ENCODE measurements at regions not wholly inside any gene's neighbourhood (a gene's known extent, or its start where the extent isn't known, plus 50 kb on each side); places are given as distances from the start of the nearest gene placed in this dataset.

GRCh38 chr18:75154997-75155396 lies 53.9 kb downstream of the PTGR3 start:
- no peak overlapping the region for H2BK15ac ChIP-seq (replicated peaks; ENCODE audit: low read depth)
- no peak overlapping the region for H3K56ac ChIP-seq (ENCODE audit: low read length)
- H3K23ac ChIP-seq (ENCODE audit: low read length), result no peak overlapping the region
- no peaks in the 10 kb centered on the region for H3K27me3 ChIP-seq (ENCODE audit: insufficient read depth, low read length, poor library complexity)
- no peak overlapping the region for H3K9ac ChIP-seq (ENCODE audit: low read length)
- no peak for DNase-seq
- H3K27ac ChIP-seq (ENCODE audit: low read depth, low read length), result no peak overlapping the region
- no peak overlapping the region for H3K4me3 ChIP-seq (ENCODE audit: low read length)
- no peak overlapping the region for H3K4ac ChIP-seq (ENCODE audit: low read depth, low read length)
- H3K4me1 ChIP-seq (ENCODE audit: control insufficient read depth, low read depth, low read length), result peaks cover 6% of the 10 kb centered on the region
- no peak overlapping the region for H4K5ac ChIP-seq (ENCODE audit: low read length)
- H2AK5ac ChIP-seq (ENCODE audit: low read length), result no peak overlapping the region
- H3K36me3 ChIP-seq (ENCODE audit: control insufficient read depth, insufficient read depth, low read length), result no peaks in the 10 kb centered on the region
- H2BK5ac ChIP-seq (ENCODE audit: low read length), result no peak overlapping the region
- WGBS (ENCODE audit: extremely low coverage, insufficient coverage, low lambda C conversion rate), result no CpG with 5 or more reads among the region's 19 CpGs
- no peak overlapping the region for H4K8ac ChIP-seq (ENCODE audit: low read depth, low read length)
- no peak overlapping the region for H2BK120ac ChIP-seq (ENCODE audit: low read depth, low read length)
- no peaks in the 10 kb centered on the region for H3K79me2 ChIP-seq (ENCODE audit: control insufficient read depth, insufficient read depth, low read length)
- H3K4me2 ChIP-seq (ENCODE audit: low read length), result no peak overlapping the region
- no peaks in the 10 kb centered on the region for H3K79me1 ChIP-seq (ENCODE audit: low read length)
- no peak overlapping the region for H3K18ac ChIP-seq (ENCODE audit: low read length)

DNA sequence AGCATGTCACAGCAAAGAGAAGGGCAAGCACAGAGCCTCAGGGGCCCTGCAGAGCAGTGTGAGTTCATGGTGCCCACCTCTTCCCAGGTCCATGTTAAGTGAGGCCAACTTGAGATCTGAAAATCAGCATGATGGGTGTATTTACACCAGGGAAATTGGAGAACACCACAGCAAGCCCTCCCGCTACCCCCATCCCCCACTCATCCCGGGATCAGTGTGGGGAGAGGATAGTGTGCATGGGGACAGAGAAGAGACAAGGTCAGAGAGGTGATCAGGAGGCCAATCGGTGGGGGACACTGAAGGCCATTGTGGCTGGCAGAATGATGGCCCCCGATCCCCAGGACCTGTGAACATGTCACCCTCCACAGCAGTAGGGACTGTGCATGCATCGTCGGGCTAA lies 54.7 kb downstream of the PTGR3 start:
- H3K79me2 ChIP-seq (ENCODE audit: control insufficient read depth, insufficient read depth, low read length), result no peaks in the 10 kb centered on the region
- H2AK5ac ChIP-seq (ENCODE audit: low read length), result no peak overlapping the region
- no peak overlapping the region for H3K56ac ChIP-seq (ENCODE audit: low read length)
- H2BK120ac ChIP-seq (ENCODE audit: low read depth, low read length), result no peak overlapping the region
- H3K36me3 ChIP-seq (ENCODE audit: control insufficient read depth, insufficient read depth, low read length), result no peaks in the 10 kb centered on the region
- H3K4ac ChIP-seq (ENCODE audit: low read depth, low read length), result no peak overlapping the region
- H4K5ac ChIP-seq (ENCODE audit: low read length), result no peak overlapping the region
- H3K4me3 ChIP-seq (ENCODE audit: low read length), result no peak overlapping the region
- no peak overlapping the region for H3K9ac ChIP-seq (ENCODE audit: low read length)
- no peak overlapping the region for H3K4me2 ChIP-seq (ENCODE audit: low read length)
- no peak for DNase-seq
- no peaks in the 10 kb centered on the region for H3K27me3 ChIP-seq (ENCODE audit: insufficient read depth, low read length, poor library complexity)
- H2BK5ac ChIP-seq (ENCODE audit: low read length), result no peak overlapping the region
- no peak overlapping the region for H3K23ac ChIP-seq (ENCODE audit: low read length)
- H3K4me1 ChIP-seq (ENCODE audit: control insufficient read depth, low read depth, low read length), result peaks cover under 1% of the 10 kb centered on the region
- WGBS (ENCODE audit: extremely low coverage, insufficient coverage, low lambda C conversion rate), result no CpG with 5 or more reads among the region's 6 CpGs
- H3K27ac ChIP-seq (ENCODE audit: low read depth, low read length), result no peak overlapping the region
- no peaks in the 10 kb centered on the region for H3K79me1 ChIP-seq (ENCODE audit: low read length)
- H3K18ac ChIP-seq (ENCODE audit: low read length), result no peak overlapping the region
- H4K8ac ChIP-seq (ENCODE audit: low read depth, low read length), result no peak overlapping the region
- H2BK15ac ChIP-seq (replicated peaks; ENCODE audit: low read depth), result no peak overlapping the region

- no peak overlapping the region for H2BK120ac ChIP-seq (ENCODE audit: low read depth, low read length)
Observed at GRCh38 chr18:75143851-75144250, 65.1 kb downstream of the PTGR3 start.

DNA sequence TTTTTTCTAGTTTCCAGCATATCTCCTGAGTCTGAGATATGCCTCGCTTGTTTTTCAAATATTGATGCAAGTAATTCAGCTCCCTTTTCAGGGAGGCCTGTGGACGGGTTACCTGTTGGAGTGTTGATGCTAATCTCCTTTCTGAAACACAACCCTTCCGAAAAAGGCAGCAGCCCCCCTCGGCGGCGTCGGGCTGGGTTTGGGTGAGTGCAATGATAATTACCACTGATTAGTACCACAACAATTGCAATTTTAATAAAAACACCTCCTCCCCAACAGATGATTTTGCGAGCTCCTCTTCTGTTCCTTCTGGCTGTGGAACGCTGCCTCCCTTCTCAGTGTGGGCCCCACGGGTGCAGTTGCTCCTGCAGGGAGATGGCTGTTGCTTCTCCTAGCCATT lies 66.3 kb downstream of the PTGR3 start:
- Histone ChIP-seq H3K18ac (ENCODE audit: low read length) (no peak overlapping the region), H3K4me2 (ENCODE audit: low read length) (no peak overlapping the region), H3K79me2 (ENCODE audit: control insufficient read depth, insufficient read depth, low read length) (no peaks in the 10 kb centered on the region), H3K9ac (ENCODE audit: low read length) (no peak overlapping the region), H2BK15ac (replicated peaks; ENCODE audit: low read depth) (no peak overlapping the region), H3K79me1 (ENCODE audit: low read length) (no peaks in the 10 kb centered on the region), H3K4me3 (ENCODE audit: low read length) (no peak overlapping the region), H3K4me1 (ENCODE audit: control insufficient read depth, low read depth, low read length) (no peaks in the 10 kb centered on the region), H2AK5ac (ENCODE audit: low read length) (no peak overlapping the region), H3K27ac (ENCODE audit: low read depth, low read length) (no peak overlapping the region), H3K23ac (ENCODE audit: low read length) (no peak overlapping the region), H3K4ac (ENCODE audit: low read depth, low read length) (no peak overlapping the region), H3K36me3 (ENCODE audit: control insufficient read depth, insufficient read depth, low read length) (no peaks in the 10 kb centered on the region), H4K8ac (ENCODE audit: low read depth, low read length) (no peak overlapping the region), H4K5ac (ENCODE audit: low read length) (no peak overlapping the region), H2BK5ac (ENCODE audit: low read length) (no peak overlapping the region), H3K27me3 (ENCODE audit: insufficient read depth, low read length, poor library complexity) (no peaks in the 10 kb centered on the region), H3K56ac (ENCODE audit: low read length) (no peak overlapping the region), H2BK120ac (ENCODE audit: low read depth, low read length) (no peak overlapping the region)
- DNase-seq, result no peak
- WGBS (ENCODE audit: extremely low coverage, insufficient coverage, low lambda C conversion rate), result no CpG with 5 or more reads among the region's 10 CpGs

More at GRCh38 chr18:75143851-75144250, 65.1 kb downstream of the PTGR3 start:
- WGBS (ENCODE audit: extremely low coverage, insufficient coverage, low lambda C conversion rate), result no CpG with 5 or more reads among the region's 2 CpGs
- Histone ChIP-seq H3K9ac (ENCODE audit: low read length) (no peak overlapping the region), H3K79me1 (ENCODE audit: low read length) (no peaks in the 10 kb centered on the region), H3K4ac (ENCODE audit: low read depth, low read length) (no peak overlapping the region), H4K5ac (ENCODE audit: low read length) (no peak overlapping the region), H3K23ac (ENCODE audit: low read length) (no peak overlapping the region), H3K4me3 (ENCODE audit: low read length) (no peak overlapping the region), H3K27ac (ENCODE audit: low read depth, low read length) (no peak overlapping the region), H3K18ac (ENCODE audit: low read length) (no peak overlapping the region), H4K8ac (ENCODE audit: low read depth, low read length) (no peak overlapping the region), H3K56ac (ENCODE audit: low read length) (no peak overlapping the region), H2BK5ac (ENCODE audit: low read length) (no peak overlapping the region), H2AK5ac (ENCODE audit: low read length) (no peak overlapping the region), H3K36me3 (ENCODE audit: control insufficient read depth, insufficient read depth, low read length) (no peaks in the 10 kb centered on the region), H3K4me1 (ENCODE audit: control insufficient read depth, low read depth, low read length) (no peaks in the 10 kb centered on the region), H2BK15ac (replicated peaks; ENCODE audit: low read depth) (no peak overlapping the region), H3K79me2 (ENCODE audit: control insufficient read depth, insufficient read depth, low read length) (no peaks in the 10 kb centered on the region), H3K27me3 (ENCODE audit: insufficient read depth, low read length, poor library complexity) (no peaks in the 10 kb centered on the region), H3K4me2 (ENCODE audit: low read length) (no peak overlapping the region)
- no peak for DNase-seq

DNA sequence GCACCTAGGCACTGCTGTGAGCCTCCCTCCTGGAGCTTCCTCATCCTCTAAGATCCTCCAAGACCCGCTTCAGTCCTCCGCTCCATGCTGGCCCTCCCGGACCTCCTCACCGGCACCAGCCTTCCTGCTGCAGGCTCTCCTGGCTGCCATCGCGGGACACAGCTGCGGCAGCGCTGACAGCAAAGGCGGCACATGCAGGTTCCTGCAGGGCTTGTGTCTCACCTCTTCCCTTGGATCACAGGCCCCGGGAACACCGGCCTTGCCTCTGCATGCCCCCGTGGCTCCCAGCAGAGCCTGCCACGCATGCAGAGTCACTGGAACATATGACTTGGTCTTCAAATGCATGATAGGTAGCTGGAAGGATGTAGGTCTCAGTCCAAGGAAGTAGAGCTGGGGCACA lies 67.2 kb downstream of the PTGR3 start:
- Histone ChIP-seq H3K4me1 (ENCODE audit: control insufficient read depth, low read depth, low read length) (no peaks in the 10 kb centered on the region), H2AK5ac (ENCODE audit: low read length) (no peak overlapping the region), H3K18ac (ENCODE audit: low read length) (no peak overlapping the region), H3K27me3 (ENCODE audit: insufficient read depth, low read length, poor library complexity) (no peaks in the 10 kb centered on the region), H4K8ac (ENCODE audit: low read depth, low read length) (no peak overlapping the region), H3K4ac (ENCODE audit: low read depth, low read length) (no peak overlapping the region), H3K4me2 (ENCODE audit: low read length) (no peak overlapping the region), H3K27ac (ENCODE audit: low read depth, low read length) (no peak overlapping the region), H3K9ac (ENCODE audit: low read length) (no peak overlapping the region), H3K79me1 (ENCODE audit: low read length) (no peaks in the 10 kb centered on the region), H2BK15ac (replicated peaks; ENCODE audit: low read depth) (no peak overlapping the region), H3K56ac (ENCODE audit: low read length) (no peak overlapping the region), H3K79me2 (ENCODE audit: control insufficient read depth, insufficient read depth, low read length) (no peaks in the 10 kb centered on the region), H2BK5ac (ENCODE audit: low read length) (no peak overlapping the region), H2BK120ac (ENCODE audit: low read depth, low read length) (no peak overlapping the region), H4K5ac (ENCODE audit: low read length) (no peak overlapping the region), H3K4me3 (ENCODE audit: low read length) (no peak overlapping the region), H3K36me3 (ENCODE audit: control insufficient read depth, insufficient read depth, low read length) (no peaks in the 10 kb centered on the region), H3K23ac (ENCODE audit: low read length) (no peak overlapping the region)
- DNase-seq, result no peak
- WGBS (ENCODE audit: extremely low coverage, insufficient coverage, low lambda C conversion rate), result no CpG with 5 or more reads among the region's 13 CpGs

DNA sequence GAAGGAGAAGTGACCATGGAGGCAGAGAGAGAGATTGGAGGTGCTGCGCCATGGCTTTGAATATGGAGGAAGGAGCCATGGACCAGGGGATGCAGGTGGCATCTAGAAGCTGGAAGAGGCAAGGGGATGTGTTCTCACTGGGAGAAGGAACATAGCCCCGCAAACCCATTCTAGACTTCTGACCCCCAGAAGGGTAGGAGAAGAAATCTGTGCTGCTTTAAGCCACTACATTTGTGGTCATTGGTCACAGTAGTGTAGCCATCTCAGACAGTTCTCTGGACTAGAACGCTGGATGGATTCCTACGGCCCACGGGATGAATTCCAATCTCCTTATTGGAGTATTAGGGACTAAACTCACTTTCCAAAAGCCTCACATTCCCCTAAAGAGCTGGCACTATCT lies 67.8 kb downstream of the PTGR3 start:
- H3K79me2 ChIP-seq (ENCODE audit: control insufficient read depth, insufficient read depth, low read length), result no peaks in the 10 kb centered on the region
- H2AK5ac ChIP-seq (ENCODE audit: low read length), result no peak overlapping the region
- H3K27me3 ChIP-seq (ENCODE audit: insufficient read depth, low read length, poor library complexity), result no peaks in the 10 kb centered on the region
- DNase-seq, result no peak
- H3K4me3 ChIP-seq (ENCODE audit: low read length), result no peak overlapping the region
- no peak overlapping the region for H3K27ac ChIP-seq (ENCODE audit: low read depth, low read length)
- no peak overlapping the region for H2BK5ac ChIP-seq (ENCODE audit: low read length)
- WGBS (ENCODE audit: extremely low coverage, insufficient coverage, low lambda C conversion rate), result no CpG with 5 or more reads among the region's 5 CpGs
- no peaks in the 10 kb centered on the region for H3K4me1 ChIP-seq (ENCODE audit: control insufficient read depth, low read depth, low read length)
- H4K5ac ChIP-seq (ENCODE audit: low read length), result no peak overlapping the region
- no peaks in the 10 kb centered on the region for H3K36me3 ChIP-seq (ENCODE audit: control insufficient read depth, insufficient read depth, low read length)
- no peaks in the 10 kb centered on the region for H3K79me1 ChIP-seq (ENCODE audit: low read length)
- no peak overlapping the region for H3K56ac ChIP-seq (ENCODE audit: low read length)
- H3K4ac ChIP-seq (ENCODE audit: low read depth, low read length), result no peak overlapping the region
- H2BK120ac ChIP-seq (ENCODE audit: low read depth, low read length), result no peak overlapping the region
- no peak overlapping the region for H3K18ac ChIP-seq (ENCODE audit: low read length)
- no peak overlapping the region for H3K4me2 ChIP-seq (ENCODE audit: low read length)
- H2BK15ac ChIP-seq (replicated peaks; ENCODE audit: low read depth), result no peak overlapping the region
- no peak overlapping the region for H3K23ac ChIP-seq (ENCODE audit: low read length)
- no peak overlapping the region for H3K9ac ChIP-seq (ENCODE audit: low read length)
- no peak overlapping the region for H4K8ac ChIP-seq (ENCODE audit: low read depth, low read length)
